Adipose tissue (tissue), 3 donors: ENCODE measurements at regions not wholly inside any gene's neighbourhood (a gene's known extent, or its start where the extent isn't known, plus 50 kb on each side); places are given as distances from the start of the nearest gene placed in this dataset.

Experiments
- H3K27ac ChIP-seq: one replicate; pipeline ENCODE4 v1.5.1; 2013; ENCODE audit warnings: low read depth, low read length
- WGBS, 3 donors: extraction: QIAGEN DNeasy Blood & Tissue Kit; methylation state at CpG; one replicate each; pipeline ENCODE4 v1.1.7; 2013; 5-methylcytosine and 5-hydroxymethylcytosine counted together
- donor health status: healthy with polysubstance abuse.
- donor health status: Bipolar disorder and iron deficiency.
- donor health status: healthy.

DNA sequence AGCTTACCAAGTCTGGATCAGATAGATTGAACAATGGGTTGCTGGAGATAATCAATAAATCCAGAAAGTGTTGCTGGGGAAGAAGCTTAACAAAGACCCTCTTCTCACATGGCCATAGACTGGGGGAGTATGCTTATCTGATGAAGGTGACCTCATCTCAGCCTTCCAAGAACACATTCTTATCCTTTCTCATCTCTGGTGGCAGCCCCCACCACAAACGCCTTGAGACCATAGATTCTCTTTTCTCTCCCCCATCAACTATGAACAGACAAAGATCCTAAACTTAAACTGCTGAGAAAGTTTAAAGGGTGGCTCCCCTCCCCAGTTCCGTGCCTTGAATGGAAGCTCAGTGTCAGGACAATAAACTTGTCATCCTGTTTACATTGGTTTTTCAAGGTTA, 428.7 kb upstream of the TRIB2 start:
- no peak overlapping the region for H3K27ac ChIP-seq
- 76 to 79% (median 77%) methylated on average over 2 of the region's 2 CpGs for WGBS, 3 donors

DNA sequence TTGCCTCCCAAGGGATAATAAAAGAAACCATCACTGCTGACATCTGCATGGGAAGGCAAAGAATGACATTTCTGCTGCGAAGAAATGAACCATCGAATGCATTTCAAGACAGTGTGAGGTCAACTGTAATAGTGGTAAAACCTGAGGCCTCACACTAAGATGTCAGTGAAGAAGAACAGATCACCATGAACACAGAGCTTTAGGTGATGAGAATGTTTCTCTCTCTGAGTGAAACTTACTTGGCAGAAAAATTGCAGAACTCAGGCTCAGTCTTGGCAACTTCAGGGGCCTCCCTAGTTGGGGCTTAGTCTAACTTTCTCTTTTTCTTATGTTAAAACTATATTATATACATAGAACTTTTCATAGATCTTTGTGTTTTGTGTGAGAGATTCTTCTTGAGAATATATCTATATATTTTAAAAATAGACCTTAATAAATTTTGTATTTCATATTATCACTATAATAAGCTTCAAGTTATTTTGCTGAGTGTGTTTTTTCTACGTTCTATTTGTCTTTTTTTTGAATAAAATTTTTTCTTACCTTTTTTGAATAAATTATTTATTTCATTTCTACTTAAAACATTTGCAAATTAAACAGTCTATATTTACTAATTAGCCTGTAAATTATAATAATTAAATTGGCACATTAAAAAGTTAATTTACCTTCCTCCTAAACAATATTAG, 427.5 kb upstream of the TRIB2 start:
- WGBS, 3 donors, result 91 to 97% (median 94%) methylated on average over 3 of the region's 3 CpGs
- H3K27ac ChIP-seq, result no peak overlapping the region

DNA sequence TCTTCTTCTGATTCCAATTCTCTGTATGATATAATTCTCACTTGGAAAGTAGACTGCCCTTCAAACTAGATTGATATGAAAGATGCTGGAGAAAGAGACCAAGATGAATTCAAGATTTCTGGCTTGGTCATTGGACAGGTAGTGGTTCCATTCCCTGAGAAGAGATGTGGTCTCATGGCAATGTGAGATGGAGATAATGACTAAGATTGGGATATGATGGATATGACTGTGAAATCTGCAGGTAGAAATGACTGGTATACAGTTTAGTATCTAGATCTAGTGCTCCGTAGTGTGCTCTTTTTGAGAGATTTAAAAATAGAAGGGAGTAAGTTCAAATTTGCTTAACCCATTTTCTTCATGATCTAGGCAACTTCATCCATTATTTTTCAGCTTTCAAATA, 425.4 kb upstream of the TRIB2 start:
- no peak overlapping the region for H3K27ac ChIP-seq
- WGBS, 3 donors, result 79 to 87% (median 86%) methylated on average over 1 of the region's 1 CpG

DNA sequence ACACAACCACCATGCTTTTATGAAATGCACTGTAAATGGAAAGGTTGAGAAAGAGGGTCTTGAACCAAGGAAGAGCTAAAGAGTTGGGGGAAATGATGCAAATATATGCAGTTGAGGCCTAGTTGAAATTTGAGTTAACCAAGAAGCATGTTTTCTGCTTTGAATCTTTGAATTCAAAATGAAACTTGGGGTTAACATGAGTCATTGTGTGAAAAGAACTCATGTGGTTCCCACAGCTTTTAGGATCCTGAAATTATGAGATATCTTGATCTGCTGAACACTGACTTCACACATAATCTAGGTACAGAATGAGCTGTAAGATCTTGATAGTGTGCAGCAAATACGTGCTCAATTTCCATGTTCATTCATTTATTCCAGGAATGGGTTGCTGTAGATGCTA, 422.9 kb upstream of the TRIB2 start:
- H3K27ac ChIP-seq, result no peak overlapping the region
- WGBS, 3 donors, result 89 to 97% (median 90%) methylated on average over 1 of the region's 1 CpG

DNA sequence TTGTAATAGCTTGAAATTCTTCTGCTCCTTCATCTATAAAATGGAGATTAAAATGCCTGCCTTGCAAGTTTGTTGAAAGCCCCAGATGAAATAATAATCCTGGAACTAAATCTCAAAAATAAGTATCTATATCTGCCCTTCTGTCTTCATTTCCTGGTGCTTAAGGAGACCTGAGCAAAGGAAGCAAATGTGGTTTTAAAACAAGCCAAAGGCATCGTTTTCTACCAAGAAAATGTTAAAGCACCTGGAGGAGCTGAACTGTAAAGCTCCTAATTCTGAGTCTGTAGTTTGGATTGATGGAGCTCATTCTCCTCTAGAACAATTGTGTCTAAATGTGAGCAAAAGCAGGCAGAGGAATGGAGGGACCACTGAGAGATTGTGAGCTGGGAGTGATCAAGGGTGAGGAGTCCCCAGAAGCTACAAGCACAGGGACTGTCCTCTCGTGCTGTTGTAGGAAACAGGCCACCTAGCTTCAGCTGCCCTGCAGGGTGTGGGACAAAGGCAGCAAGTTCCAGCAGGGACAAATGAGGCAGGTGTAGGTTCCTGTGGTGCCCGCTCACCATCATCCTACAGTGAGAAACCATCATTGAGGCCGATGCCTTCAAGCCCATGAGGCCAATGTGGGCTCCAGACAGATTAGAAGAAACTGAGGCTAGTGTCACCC, 420.7 kb upstream of the TRIB2 start:
- no peak overlapping the region for H3K27ac ChIP-seq
- WGBS, 3 donors, result 83 to 91% (median 86%) methylated on average over 4 of the region's 4 CpGs

DNA sequence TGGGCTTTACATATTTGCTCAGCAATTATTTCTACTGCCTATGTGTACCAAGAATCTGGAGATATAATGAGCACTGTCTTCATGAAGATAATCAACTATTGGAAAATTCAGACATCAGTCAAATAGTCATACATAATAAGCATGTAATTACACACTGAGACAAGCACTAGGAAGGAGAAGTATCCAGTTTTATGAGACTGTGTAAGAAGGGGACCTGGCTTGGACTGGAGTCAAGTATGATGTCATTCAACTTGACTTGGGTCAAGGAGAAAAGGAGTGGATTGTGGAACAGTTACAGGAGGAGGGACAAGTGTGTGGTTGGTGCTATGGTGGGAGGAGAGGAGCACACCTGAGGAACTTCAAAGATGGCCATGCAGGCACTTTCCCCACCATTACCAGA, 419.8 kb upstream of the TRIB2 start:
- H3K27ac ChIP-seq, result no peak overlapping the region

DNA sequence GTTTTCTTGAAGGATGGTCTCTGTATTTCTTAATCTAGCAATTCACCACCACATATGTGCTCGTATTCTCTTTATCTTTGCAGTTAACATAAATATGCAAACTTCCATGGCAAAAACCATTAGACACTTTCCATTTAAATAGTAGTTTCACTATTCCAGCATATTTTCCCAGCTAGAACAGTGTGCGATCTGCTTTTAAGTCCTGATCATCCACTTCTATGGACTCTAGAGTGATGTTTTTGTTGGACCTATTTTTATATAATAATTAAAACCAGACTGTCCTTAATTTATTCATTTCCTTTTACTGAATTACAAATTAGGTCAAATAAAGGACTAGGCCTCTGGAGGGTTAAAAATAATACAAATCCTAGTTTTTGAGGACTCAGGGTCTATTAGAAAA, 418.4 kb upstream of the TRIB2 start:
- 82 to 94% (median 82%) methylated on average over 2 of the region's 2 CpGs for WGBS, 3 donors
- H3K27ac ChIP-seq, result no peak overlapping the region

DNA sequence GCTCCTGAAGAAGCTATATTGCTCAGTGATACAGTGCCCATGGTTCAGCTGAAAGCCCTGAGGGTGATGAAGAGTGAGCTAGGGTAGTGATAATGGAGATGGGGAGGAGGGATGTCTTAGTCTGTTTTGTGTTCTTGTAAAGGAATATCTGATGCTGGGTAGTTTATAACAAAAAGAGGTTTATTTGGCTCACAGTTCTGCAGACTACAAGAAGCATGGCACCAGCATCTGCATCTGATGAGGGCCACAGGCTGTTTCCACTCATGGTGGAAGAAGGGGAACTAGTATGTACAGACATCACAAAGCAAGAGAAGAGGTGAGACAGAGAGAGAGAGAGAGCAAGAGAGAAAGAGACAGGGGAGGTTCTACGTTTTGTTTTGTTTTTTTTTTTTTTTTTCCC, 417.3 kb upstream of the TRIB2 start:
- WGBS, 3 donors, result 67 to 92% (median 73%) methylated on average over 1 of the region's 1 CpG
- no peak overlapping the region for H3K27ac ChIP-seq

DNA sequence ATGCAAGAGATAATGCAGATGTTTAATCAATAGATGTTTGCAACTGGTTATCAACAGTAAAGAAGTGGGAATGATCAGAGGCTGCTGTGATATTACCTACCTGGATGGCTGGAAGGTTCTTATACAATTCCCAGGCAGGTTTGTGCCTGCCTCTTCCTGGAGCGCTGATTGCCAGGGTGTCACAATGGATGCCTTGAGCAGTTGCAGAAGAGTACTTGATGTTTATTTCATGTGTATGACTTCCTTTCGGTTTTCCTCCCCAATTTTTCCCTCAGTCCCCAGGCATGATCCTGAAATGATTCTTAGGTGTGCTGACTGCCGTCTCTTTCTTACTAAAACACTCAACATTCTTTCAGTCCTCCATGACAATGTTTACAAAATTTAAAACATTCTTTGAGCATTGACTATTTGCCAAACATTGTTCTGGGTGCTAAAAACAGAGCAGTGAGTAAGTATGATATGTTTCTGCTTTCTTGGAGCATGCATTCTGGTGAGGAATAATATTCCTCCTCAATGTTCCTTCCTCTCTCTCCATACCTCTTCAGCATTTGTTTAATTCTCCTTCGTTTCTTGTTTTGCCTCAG, 416.6 kb upstream of the TRIB2 start:
- no peak overlapping the region for H3K27ac ChIP-seq
- 79 to 83% (median 82%) methylated on average over 4 of the region's 4 CpGs for WGBS, 3 donors

DNA sequence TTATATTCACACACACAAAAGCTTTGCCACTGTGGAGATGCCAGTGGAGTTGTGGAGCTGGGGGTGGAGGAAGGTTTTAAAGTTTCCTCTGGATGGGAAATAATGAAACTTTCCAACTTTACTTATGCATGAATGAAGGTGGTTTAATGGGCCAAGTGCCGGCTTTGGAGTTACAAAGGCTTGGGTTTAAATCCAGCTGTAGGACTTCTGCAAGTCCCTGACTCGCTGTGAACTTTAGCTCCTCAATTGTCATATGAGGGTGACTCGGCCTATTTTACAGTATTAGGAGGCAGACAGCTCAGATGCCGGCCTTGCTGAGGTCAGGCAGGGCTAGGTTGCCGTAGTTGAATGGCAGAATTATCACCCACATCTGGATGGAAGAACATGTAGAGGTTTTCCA, 415.8 kb upstream of the TRIB2 start:
- 92 to 93% (median 93%) methylated on average over 5 of the region's 5 CpGs for WGBS, 3 donors
- no peak overlapping the region for H3K27ac ChIP-seq

DNA sequence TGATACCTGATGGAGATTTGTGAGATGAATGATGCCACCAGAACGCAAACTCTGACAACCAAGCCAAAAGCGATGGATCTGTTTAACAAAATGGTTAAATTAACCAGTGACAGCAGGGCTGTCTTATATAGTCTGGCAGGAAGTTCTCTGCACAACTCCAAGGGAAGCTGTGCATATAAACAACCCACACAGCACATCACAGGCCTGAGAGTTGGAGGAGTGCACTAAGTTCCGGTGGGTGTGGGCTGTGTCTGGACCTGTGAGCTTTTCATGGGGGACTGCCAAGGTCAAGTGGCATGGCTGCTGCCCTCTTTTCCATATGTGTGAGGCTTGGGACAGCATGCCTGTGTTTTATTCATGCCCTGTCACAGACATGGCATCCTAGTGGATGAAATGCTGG, 414.6 kb upstream of the TRIB2 start:
- WGBS, 3 donors, result 86 to 90% (median 87%) methylated on average over 3 of the region's 3 CpGs

DNA sequence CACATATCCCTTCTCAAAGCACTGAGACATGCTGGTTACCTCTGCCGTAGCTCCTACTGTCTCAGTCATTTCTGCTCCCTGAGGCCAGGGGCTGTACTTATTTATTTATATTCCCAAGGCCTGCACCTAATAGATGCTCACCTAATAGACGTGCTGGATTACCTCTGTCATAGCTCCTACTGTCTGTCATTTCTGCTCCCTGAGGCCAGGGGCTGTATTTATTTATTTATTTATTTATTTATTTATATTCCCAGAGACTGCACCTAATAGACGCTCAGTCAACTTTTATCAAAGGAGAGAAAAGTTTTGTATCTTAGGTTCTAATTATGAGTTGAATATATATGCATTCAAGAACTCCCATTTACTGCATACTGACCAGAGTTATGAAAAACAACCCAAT, 414.0 kb upstream of the TRIB2 start:
- H3K27ac ChIP-seq, result no peak overlapping the region
- WGBS, 3 donors, result 96 to 98% (median 97%) methylated on average over 3 of the region's 3 CpGs

More for the DNA sequence above, 414.6 kb upstream of the TRIB2 start:
- no peak overlapping the region for H3K27ac ChIP-seq

DNA sequence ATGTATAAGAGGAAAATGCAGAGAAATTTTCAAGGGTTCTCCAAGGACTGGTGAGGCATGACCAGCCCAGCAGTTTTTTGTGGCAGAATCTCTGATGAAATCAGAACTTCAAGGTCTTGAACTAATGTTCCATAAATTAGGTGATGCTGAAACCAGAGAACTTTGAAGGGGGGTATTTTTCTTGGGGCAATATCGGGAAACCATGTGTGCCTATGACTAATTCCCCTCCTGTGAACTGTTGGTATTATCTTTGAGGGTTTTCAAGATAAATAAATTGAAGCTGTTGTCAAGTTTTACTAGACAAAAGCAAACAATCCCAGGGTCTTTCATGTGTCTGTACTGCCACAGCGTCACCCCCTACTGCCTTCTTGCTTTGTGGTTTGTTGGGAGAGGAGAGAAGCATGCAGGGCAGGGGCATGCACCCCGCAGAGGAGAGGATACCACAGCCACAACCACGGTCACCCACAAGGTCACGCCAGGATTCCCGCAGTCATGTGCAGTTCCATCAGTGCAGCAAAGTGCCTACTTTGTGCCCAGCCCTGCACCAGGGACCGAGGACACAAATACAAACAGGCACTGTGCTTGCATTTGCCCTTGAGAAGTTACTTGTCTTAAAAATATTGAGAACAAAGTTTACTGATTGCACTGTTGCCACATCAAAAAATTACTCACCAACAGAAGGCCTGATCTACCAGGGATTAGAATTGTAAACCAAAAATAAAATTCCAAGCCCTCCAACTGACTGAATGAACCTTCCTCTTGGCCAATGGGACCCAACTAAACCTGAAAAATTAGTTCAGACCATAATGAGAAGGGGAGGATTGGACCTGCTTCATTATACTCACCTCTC, 413.3 kb upstream of the TRIB2 start:
- H3K27ac ChIP-seq, result no peak overlapping the region
- 70 to 78% (median 73%) methylated on average over 7 of the region's 7 CpGs for WGBS, 3 donors

DNA sequence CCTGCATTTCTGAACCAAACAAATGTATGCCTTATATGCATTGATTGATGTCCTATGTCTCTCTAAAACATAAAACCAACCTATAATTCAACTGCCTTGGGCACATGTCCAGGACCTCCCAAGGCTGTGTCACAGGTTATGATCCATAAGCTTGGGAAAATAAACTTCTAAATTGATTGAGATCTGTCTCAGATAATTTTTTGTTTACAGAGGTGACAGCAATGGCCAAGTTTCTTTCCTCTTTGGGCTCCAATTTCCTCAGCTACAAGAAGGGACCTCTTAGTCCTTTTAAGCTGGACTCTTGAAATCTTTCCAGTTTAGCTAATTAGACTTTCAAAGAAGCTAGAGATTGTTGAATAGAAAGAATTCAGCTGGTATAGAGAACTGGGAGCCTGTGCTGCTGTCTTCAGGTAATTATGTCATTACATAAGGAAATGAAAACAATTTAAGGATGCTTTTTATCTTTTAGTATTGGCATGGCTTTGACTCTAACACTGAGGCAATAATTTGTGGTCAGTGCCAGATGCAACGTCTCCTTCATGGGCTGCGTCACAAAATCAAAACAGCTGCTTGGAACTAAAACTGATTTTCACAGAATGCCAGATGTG, 412.1 kb upstream of the TRIB2 start:
- H3K27ac ChIP-seq, result no peak overlapping the region
- WGBS, 3 donors, result 44 to 49% (median 44%) methylated on average over 2 of the region's 2 CpGs

DNA sequence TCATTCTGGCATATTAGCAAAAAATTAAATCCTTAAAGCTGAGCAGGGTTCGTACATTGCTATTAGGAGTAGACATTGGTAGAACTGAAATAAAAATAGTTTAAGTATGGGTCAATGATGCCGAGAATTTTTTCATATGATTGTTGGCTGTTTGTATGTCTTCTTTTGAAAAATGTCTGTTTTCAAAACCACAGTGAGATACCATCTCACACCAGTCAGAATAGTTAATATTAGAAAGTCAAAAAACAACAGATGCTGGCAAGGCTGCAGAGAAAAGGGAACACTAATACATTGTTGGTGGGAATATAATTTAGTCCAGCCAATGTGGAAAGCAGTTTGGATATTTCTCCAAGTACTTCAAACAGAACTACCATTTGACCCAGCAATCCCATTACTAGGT, 410.8 kb upstream of the TRIB2 start:
- no peak overlapping the region for H3K27ac ChIP-seq
- 67 to 70% (median 68%) methylated on average over 2 of the region's 2 CpGs for WGBS, 3 donors

DNA sequence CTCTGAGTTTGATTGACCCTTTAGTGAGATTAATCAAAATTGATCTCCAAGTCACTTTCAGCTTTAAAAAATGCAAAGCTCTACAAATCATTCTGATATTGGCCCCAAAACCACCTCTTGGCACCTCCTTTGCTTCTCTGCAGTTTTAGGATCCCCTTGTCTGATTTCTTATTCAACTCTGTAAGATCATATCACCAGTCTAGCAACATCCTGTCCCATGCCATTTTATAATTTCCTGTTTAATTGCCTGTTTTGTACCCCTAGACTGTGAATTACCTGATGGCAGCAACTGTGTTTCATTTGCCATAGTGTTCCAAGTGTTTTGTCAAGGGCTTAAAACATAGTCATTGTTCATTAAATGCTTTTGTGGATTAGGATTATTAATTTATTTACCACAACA, 406.3 kb upstream of the TRIB2 start:
- H3K27ac ChIP-seq, result no peak overlapping the region

DNA sequence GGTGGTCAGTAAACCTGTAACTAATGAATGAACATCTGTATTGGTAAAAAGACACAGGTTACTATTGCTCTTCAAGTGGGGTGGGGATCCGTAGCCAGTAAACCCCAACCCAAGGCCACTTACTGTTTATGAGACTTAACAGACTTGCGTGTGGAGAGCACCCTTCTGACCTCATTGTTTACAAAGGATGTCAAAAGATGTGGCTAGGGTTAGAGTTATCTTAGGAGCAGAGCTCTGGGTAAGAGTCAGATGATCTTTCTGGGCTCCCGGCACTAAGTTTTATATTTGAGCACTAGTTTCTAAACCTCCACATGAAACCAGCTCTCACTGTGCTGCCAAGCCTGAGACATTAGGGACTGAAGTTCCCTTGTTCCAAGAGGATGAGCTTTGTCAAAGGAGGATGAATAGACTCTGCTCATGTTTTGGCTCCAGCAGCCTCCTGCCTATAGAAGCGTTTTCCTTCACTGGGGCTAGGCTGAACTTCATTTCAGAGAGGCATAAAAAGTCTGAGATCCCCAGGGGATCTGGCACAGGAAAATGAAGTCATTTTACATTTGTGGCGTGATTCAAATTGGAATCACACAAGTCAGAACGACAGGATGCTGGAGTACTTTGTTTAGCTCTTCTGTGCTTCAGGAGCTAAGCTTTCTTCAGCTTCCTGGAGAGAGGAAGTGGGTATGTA, 403.1 kb upstream of the TRIB2 start:
- no peak overlapping the region for H3K27ac ChIP-seq
- 35 to 62% (median 48%) methylated on average over 6 of the region's 6 CpGs for WGBS, 3 donors

DNA sequence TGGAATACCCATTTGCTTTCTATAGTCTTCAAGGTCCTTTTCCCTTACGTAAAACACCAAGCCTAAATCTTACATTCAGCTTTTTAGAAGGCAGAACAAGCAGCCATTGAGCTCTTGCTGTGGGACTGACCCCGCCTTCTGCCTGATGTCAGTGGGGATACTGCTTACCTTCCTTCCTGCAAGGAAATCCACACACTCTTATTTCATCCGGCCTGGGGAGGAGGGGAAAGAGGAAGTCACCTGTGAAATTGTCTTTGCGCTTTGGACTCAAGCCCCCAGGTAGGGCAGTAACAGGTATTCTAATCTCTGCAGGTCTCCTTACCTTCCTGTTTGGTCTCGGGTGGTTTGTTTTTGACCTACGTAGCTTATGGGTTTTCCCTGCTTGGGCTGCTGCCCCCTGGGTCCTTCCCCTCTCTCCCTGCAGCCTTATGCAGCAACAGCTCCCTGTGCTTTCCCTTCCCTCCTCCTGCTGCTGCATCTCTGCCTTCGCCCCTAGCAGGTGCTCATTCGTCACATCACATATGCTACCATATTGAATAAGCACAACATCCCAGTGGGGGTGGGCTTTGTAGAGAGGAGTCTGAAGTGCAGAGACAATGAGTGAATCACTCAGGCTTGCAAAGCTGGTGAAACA, 402.5 kb upstream of the TRIB2 start:
- 67 to 79% (median 68%) methylated on average over 8 of the region's 8 CpGs for WGBS, 3 donors

More for the DNA sequence above, 402.5 kb upstream of the TRIB2 start:
- H3K27ac ChIP-seq, result no peak overlapping the region
